GM23338 (cell line): ENCODE measurements at regions not wholly inside any gene's neighbourhood (a gene's known extent, or its start where the extent isn't known, plus 50 kb on each side); places are given as distances from the start of the nearest gene placed in this dataset.

Source experiments
- ATAC-seq: fragments of 200-7000 bp; cut with Tn5 transposase; 3 replicates; pipeline ENCODE4 v1.9.1; 2020
- DNase-seq: peaks from one replicate; pipeline ENCODE4 v3.0.0-alpha.2; 2015; ENCODE audit warnings: low spot score
- H2AFZ ChIP-seq: fragments of 200-600 bp; sonication (generic); 2 replicates; pipeline ENCODE4 v1.8.0; 2016; ENCODE audit warnings: antibody characterized with exemption, mild to moderate bottlenecking, moderate library complexity
- H3F3A ChIP-seq: fragments of 200-600 bp; sonication (generic); replicated peaks from 2 replicates; pipeline ENCODE4 v1.8.0; 2017; ENCODE audit warnings: antibody characterized with exemption, mixed run types, low read depth
- H3K27ac ChIP-seq: fragments of 200-600 bp; sonication (generic); 2 replicates; pipeline ENCODE4 v1.6.1; 2016; ENCODE audit warnings: low read depth
- H3K27me3 ChIP-seq: fragments of 200-600 bp; sonication (generic); 2 replicates; pipeline ENCODE4 v1.8.0; 2016; ENCODE audit warnings: mild to moderate bottlenecking, mixed run types, moderate library complexity; ENCODE audit not compliant: insufficient read depth
- H3K36me3 ChIP-seq: fragments of 200-600 bp; sonication (generic); 2 replicates; pipeline ENCODE4 v1.8.0; 2016; ENCODE audit warnings: mild to moderate bottlenecking; ENCODE audit not compliant: insufficient read depth
- H3K4me1 ChIP-seq: fragments of 200-600 bp; sonication (generic); 2 replicates; pipeline ENCODE4 v1.8.0; 2016; ENCODE audit warnings: mild to moderate bottlenecking, moderate library complexity; ENCODE audit not compliant: insufficient read depth
- H3K4me2 ChIP-seq: fragments of 200-600 bp; sonication (generic); 2 replicates; pipeline ENCODE4 v1.7.1; 2017; ENCODE audit warnings: mixed run types
- H3K4me3 ChIP-seq: fragments of 200-600 bp; sonication (generic); 2 replicates; pipeline ENCODE4 v1.6.1; 2016; ENCODE audit warnings: mixed run types
- H3K79me2 ChIP-seq: fragments of 200-600 bp; sonication (generic); replicated peaks from 2 replicates; pipeline ENCODE4 v1.8.0; 2017; ENCODE audit warnings: mild to moderate bottlenecking; ENCODE audit not compliant: insufficient read depth
- H3K9me2 ChIP-seq: fragments of 200-600 bp; sonication (generic); 2 replicates; pipeline ENCODE4 v1.8.0; 2017; ENCODE audit not compliant: insufficient read depth
- H4K20me1 ChIP-seq: fragments of 200-600 bp; sonication (generic); replicated peaks from 2 replicates; pipeline ENCODE4 v1.8.0; 2017; ENCODE audit warnings: mild to moderate bottlenecking; ENCODE audit not compliant: insufficient read depth
- H3K27ac Mint-ChIP-seq: 2 replicates; pipeline ENCODE4 v1.8.0; 2020; ENCODE audit warnings: inconsistent platforms, mild to moderate bottlenecking, moderate library complexity, mixed read lengths
- H3K27me3 Mint-ChIP-seq: 3 replicates; pipeline ENCODE4 v1.8.0; 2022; ENCODE audit warnings: low read depth, mild to moderate bottlenecking, moderate library complexity, mixed read lengths, inconsistent platforms; ENCODE audit not compliant: insufficient read depth, poor library complexity
- H3K36me3 Mint-ChIP-seq: 3 replicates; pipeline ENCODE4 v1.8.0; 2021; ENCODE audit warnings: low read depth, mild to moderate bottlenecking, inconsistent platforms, moderate library complexity, mixed read lengths
- H3K4me1 Mint-ChIP-seq: 3 replicates; pipeline ENCODE4 v1.8.0; 2020; ENCODE audit warnings: mild to moderate bottlenecking, inconsistent platforms, mixed read lengths
- H3K4me3 Mint-ChIP-seq: 3 replicates; pipeline ENCODE4 v1.8.0; 2021; ENCODE audit warnings: moderate library complexity, mild to moderate bottlenecking, inconsistent platforms, mixed read lengths
- H3K9me3 Mint-ChIP-seq: 3 replicates; pipeline ENCODE4 v1.8.0; 2020; ENCODE audit warnings: moderate library complexity, mild to moderate bottlenecking, inconsistent platforms, mixed read lengths
- CREB1 ChIP-seq: fragments of 250-450 bp; sonication (Bioruptor Pico); IDR thresholded peaks from 2 replicates; pipeline ENCODE4 v1.5.0; 2020; ENCODE audit warnings: low read depth, mild to moderate bottlenecking, moderate library complexity
- JUNB ChIP-seq: IDR thresholded peaks from one replicate; pipeline ENCODE4 v1.6.1; 2016; ENCODE audit warnings: antibody characterized with exemption; ENCODE audit not compliant: unreplicated experiment
- STAT1 ChIP-seq: IDR thresholded peaks from one replicate; pipeline ENCODE4 v1.6.1; 2016; ENCODE audit warnings: antibody characterized with exemption; ENCODE audit not compliant: unreplicated experiment
- ZNF114 ChIP-seq: fragments of 250-450 bp; sonication (Bioruptor Pico); IDR thresholded peaks from 2 replicates; pipeline ENCODE4 v1.5.0; 2020; ENCODE audit warnings: mild to moderate bottlenecking, moderate library complexity
- ZNF331 ChIP-seq: fragments of 250-450 bp; sonication (Bioruptor Pico); IDR thresholded peaks from 2 replicates; pipeline ENCODE4 v1.5.0; 2020; ENCODE audit warnings: low read depth, mild to moderate bottlenecking, moderate library complexity
- TF ChIP-seq, protein P1 (sequence below): IDR thresholded peaks from one replicate; pipeline ENCODE4 v1.6.1; 2018; ENCODE audit warnings: antibody characterized with exemption; ENCODE audit not compliant: unreplicated experiment
- TF ChIP-seq, protein P2 (sequence below): fragments of 250-450 bp; sonication (Bioruptor Pico); IDR thresholded peaks from 2 replicates; pipeline ENCODE4 v1.5.0; 2020; ENCODE audit warnings: mild to moderate bottlenecking, moderate library complexity
- TF ChIP-seq, protein P3 (sequence below), 2 experiments: fragments of 200-600 bp in 1 of 2; sonication (generic) in 1 of 2; conservative IDR thresholded peaks; 2 replicates each; pipeline versions ENCODE4 v1.5.1 to v1.6.1; 2016 to 2017; ENCODE audit warnings: antibody characterized with exemption in 2 of 2, low read depth in 2 of 2, mild to moderate bottlenecking in 2 of 2, moderate library complexity in 1 of 2

DNA sequence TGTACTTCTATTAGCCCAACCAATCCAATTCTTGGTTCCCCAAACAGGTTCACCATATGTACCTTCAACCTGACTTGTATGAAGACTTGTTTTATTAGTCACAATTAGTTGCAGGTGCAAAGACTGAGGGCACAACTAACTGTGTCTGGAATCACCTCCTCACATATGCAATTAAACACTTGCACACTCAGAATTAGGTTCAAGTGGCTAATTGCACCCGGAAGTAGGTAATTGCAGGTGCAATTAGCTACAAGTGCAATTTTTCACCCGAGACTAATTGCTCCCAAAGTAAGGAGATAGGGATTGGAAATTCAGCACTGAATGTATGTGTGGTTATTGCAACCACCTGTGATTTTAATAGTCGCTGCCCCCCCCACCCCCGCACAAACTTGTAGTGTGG, 338.9 kb downstream of the ZSWIM6 start:
- DNase-seq = no peak
- no peak overlapping the region for H3K4me2 ChIP-seq
- peaks cover 3% of the 10 kb centered on the region; the same call in 2 of the 3 replicates for H3K4me1 Mint-ChIP-seq

More for the DNA sequence above, 338.9 kb downstream of the ZSWIM6 start:
- no peak overlapping the region for H3K27ac Mint-ChIP-seq
- ATAC-seq = no peak
- no peaks in the 10 kb centered on the region for H4K20me1 ChIP-seq
- no peaks in the 10 kb centered on the region for H3K27me3 ChIP-seq
- H3K4me3 Mint-ChIP-seq = no peak overlapping the region
- H3K9me2 ChIP-seq = 0 out of 2 replicates have a peak, but pooled peaks cover 2% of the 10 kb centered on the region
- H3K36me3 ChIP-seq = no peaks in the 10 kb centered on the region
- H3K9me3 Mint-ChIP-seq = no peaks in the 10 kb centered on the region
- no peak overlapping the region for H3K27ac ChIP-seq
- H3K27me3 Mint-ChIP-seq = peaks cover 2% of the 10 kb centered on the region
- no peaks in the 10 kb centered on the region for H3K36me3 Mint-ChIP-seq
- no peaks in the 10 kb centered on the region for H3K4me1 ChIP-seq
- H2AFZ ChIP-seq = no peak overlapping the region
- H3F3A ChIP-seq = no peaks in the 10 kb centered on the region
- H3K4me3 ChIP-seq = no peak overlapping the region
- no peaks in the 10 kb centered on the region for H3K79me2 ChIP-seq
- no peak for TF ChIP-seq ZNF114 (CRISPR knock-in tag)
- no peak for TF ChIP-seq ZNF331 (CRISPR knock-in tag)
- TF ChIP-seq, protein P1, sequence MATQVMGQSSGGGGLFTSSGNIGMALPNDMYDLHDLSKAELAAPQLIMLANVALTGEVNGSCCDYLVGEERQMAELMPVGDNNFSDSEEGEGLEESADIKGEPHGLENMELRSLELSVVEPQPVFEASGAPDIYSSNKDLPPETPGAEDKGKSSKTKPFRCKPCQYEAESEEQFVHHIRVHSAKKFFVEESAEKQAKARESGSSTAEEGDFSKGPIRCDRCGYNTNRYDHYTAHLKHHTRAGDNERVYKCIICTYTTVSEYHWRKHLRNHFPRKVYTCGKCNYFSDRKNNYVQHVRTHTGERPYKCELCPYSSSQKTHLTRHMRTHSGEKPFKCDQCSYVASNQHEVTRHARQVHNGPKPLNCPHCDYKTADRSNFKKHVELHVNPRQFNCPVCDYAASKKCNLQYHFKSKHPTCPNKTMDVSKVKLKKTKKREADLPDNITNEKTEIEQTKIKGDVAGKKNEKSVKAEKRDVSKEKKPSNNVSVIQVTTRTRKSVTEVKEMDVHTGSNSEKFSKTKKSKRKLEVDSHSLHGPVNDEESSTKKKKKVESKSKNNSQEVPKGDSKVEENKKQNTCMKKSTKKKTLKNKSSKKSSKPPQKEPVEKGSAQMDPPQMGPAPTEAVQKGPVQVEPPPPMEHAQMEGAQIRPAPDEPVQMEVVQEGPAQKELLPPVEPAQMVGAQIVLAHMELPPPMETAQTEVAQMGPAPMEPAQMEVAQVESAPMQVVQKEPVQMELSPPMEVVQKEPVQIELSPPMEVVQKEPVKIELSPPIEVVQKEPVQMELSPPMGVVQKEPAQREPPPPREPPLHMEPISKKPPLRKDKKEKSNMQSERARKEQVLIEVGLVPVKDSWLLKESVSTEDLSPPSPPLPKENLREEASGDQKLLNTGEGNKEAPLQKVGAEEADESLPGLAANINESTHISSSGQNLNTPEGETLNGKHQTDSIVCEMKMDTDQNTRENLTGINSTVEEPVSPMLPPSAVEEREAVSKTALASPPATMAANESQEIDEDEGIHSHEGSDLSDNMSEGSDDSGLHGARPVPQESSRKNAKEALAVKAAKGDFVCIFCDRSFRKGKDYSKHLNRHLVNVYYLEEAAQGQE = no peak
- TF ChIP-seq CREB1 (CRISPR knock-in tag) = no peak
- no peak for TF ChIP-seq JUNB
- TF ChIP-seq, protein P2, sequence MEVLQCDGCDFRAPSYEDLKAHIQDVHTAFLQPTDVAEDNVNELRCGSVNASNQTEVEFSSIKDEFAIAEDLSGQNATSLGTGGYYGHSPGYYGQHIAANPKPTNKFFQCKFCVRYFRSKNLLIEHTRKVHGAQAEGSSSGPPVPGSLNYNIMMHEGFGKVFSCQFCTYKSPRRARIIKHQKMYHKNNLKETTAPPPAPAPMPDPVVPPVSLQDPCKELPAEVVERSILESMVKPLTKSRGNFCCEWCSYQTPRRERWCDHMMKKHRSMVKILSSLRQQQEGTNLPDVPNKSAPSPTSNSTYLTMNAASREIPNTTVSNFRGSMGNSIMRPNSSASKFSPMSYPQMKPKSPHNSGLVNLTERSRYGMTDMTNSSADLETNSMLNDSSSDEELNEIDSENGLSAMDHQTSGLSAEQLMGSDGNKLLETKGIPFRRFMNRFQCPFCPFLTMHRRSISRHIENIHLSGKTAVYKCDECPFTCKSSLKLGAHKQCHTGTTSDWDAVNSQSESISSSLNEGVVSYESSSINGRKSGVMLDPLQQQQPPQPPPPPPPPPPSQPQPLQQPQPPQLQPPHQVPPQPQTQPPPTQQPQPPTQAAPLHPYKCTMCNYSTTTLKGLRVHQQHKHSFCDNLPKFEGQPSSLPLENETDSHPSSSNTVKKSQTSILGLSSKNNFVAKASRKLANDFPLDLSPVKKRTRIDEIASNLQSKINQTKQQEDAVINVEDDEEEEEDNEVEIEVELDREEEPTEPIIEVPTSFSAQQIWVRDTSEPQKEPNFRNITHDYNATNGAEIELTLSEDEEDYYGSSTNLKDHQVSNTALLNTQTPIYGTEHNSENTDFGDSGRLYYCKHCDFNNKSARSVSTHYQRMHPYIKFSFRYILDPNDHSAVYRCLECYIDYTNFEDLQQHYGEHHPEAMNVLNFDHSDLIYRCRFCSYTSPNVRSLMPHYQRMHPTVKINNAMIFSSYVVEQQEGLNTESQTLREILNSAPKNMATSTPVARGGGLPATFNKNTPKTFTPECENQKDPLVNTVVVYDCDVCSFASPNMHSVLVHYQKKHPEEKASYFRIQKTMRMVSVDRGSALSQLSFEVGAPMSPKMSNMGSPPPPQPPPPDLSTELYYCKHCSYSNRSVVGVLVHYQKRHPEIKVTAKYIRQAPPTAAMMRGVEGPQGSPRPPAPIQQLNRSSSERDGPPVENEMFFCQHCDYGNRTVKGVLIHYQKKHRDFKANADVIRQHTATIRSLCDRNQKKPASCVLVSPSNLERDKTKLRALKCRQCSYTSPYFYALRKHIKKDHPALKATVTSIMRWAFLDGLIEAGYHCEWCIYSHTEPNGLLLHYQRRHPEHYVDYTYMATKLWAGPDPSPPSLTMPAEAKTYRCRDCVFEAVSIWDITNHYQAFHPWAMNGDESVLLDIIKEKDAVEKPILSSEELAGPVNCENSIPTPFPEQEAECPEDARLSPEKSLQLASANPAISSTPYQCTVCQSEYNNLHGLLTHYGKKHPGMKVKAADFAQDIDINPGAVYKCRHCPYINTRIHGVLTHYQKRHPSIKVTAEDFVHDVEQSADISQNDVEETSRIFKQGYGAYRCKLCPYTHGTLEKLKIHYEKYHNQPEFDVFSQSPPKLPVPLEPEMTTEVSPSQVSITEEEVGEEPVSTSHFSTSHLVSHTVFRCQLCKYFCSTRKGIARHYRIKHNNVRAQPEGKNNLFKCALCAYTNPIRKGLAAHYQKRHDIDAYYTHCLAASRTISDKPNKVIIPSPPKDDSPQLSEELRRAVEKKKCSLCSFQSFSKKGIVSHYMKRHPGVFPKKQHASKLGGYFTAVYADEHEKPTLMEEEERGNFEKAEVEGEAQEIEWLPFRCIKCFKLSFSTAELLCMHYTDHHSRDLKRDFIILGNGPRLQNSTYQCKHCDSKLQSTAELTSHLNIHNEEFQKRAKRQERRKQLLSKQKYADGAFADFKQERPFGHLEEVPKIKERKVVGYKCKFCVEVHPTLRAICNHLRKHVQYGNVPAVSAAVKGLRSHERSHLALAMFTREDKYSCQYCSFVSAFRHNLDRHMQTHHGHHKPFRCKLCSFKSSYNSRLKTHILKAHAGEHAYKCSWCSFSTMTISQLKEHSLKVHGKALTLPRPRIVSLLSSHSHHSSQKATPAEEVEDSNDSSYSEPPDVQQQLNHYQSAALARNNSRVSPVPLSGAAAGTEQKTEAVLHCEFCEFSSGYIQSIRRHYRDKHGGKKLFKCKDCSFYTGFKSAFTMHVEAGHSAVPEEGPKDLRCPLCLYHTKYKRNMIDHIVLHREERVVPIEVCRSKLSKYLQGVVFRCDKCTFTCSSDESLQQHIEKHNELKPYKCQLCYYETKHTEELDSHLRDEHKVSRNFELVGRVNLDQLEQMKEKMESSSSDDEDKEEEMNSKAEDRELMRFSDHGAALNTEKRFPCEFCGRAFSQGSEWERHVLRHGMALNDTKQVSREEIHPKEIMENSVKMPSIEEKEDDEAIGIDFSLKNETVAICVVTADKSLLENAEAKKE (CRISPR knock-in tag) = no peak
- TF ChIP-seq STAT1 = no peak
- TF ChIP-seq, protein P3, sequence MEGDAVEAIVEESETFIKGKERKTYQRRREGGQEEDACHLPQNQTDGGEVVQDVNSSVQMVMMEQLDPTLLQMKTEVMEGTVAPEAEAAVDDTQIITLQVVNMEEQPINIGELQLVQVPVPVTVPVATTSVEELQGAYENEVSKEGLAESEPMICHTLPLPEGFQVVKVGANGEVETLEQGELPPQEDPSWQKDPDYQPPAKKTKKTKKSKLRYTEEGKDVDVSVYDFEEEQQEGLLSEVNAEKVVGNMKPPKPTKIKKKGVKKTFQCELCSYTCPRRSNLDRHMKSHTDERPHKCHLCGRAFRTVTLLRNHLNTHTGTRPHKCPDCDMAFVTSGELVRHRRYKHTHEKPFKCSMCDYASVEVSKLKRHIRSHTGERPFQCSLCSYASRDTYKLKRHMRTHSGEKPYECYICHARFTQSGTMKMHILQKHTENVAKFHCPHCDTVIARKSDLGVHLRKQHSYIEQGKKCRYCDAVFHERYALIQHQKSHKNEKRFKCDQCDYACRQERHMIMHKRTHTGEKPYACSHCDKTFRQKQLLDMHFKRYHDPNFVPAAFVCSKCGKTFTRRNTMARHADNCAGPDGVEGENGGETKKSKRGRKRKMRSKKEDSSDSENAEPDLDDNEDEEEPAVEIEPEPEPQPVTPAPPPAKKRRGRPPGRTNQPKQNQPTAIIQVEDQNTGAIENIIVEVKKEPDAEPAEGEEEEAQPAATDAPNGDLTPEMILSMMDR (conservative IDR thresholded peaks at IDR 0.05; ENCODE audit: low read depth in 2 of 2) = no peak
